M059J (cell line): ENCODE measurements at regions not wholly inside any gene's neighbourhood (a gene's known extent, or its start where the extent isn't known, plus 50 kb on each side); places are given as distances from the start of the nearest gene placed in this dataset.
"Not testable (repeated sequence)": the region's sequence is repeated elsewhere in the genome, so short reads cannot be mapped to it uniquely, and the experiment has no call there.

Source experiments
- DNase-seq: peaks from one replicate; pipeline ENCODE4 v3.0.0-alpha.2; 2012; ENCODE audit warnings: low read depth

DNA sequence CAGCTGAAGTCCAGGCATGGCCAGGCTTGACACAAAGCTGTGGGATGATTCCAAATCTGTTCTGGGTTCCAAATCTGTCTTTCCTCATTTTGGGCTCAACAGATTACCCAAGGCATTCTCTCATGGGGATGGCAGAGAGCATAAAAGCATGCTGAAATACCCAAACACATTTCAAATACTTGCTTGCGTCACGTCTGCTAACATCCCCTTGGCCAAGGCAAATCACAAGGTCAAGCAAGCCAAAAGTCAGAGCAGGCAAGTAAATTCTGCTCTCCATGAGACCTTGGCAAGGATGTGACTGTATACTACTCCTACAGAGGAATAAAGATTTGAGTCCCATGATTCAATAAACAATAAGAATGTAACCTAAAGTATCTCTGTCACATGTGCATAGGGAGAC is 306.7 kb downstream of the EPB41L4A start:
- DNase-seq, result no peak

DNA sequence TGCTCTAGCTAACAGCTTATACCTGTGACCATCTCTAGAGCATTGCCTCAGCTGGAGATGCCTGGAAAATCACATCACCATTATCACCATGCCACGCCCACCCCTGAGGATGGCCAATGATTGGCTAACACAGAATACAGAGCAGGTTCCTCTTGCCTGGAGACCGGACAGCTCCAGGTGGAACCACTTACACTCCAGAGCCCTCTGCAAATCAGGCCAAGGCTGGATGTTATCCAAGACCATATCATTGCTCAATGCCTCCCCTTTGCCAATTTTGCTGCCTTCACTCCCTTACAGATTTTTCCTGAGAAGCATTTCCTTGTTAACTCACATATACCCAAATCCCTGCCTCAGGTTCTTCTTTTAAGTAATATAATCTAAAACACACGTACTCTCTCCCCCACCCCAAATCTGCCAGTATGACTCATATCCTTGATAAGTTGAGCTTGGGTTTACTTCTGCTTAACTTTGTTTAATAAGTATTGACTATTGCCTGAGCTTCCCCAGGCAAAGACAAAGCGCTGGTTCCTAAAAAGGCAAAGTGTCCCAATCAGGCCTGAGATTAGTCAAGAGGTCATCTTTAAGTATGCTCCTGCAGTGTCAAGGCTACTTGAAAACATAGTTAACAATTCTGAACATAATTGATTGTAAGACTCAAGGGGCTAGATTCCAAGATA is 309.6 kb downstream of the EPB41L4A start:
- peak; percentile 54 for DNase-seq

DNA sequence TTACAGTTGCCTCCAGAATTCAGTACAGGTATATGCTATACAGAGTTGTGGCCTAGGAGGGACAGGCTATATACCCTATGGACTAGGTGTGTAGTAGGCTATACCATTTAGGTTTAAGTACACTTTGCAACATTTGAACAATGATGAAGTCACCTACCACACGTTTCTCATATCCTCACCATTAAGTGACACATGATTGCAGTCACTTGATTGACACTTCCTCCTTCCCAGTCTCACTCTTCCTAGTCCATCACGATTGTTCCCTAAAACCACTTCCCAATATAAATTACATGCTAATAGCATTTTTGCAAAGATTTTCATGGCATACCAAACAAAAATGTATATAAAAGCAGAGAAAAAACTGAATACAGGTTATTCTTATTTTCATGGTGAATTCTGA is 312.2 kb downstream of the EPB41L4A start:
- no peak for DNase-seq

DNA sequence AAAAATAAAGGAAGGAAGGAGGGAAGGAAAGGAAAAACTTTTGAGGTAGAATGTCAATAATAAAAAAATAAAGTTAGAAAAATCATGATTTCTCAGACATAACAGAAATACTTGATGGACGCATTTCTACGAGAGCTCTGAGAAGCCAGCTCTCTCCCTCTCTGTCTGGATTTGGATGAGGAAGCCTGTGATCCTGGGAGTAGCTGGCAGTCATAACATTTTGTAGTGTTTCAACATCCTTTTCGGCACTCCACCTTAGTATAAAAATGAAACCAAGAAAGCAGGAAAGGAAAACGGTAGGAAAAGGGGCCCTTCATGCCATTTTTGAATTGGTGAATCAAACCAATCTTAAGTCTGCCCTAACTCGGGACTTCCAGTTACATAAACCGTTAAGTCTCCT is 321.3 kb downstream of the EPB41L4A start:
- DNase-seq, result peak; percentile 31

DNA sequence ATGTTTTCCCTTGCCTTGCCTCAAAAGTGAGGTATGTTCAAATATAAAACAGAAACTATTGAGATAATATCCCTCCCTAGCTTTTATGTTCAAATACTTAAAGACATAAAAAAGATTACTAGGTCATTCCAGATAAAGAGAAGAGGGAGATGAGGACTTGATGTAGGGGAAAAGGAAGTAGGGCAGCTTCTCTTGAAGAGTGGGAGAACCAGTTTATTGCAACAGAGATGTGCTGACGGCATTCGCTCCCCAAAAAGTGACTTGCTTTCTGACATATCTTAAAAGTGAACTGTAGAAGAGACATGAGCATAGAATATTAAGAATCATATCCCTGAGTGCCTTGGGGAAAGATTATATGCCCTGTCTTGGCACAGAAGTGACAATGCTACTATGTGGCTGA is 330.2 kb upstream of the NREP start:
- no peak for DNase-seq

DNA sequence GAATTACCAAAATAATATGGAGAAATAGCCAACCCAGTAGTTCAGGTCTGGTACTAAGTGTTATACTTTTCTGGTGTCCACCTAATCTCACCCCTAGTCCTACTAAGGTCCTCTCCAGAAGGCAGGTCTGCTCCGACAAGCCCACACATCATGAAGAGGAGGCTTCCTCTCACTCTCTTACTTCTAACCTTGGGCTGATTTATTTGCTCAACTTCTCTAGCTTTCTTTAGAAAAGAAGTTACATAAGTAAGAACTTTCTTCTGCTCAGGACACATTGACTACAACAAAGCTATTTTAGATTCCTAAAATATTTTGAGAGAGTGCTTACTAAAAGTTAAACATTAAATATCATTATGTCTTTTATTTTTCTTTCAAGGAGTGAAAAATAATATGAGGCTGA is 329.7 kb upstream of the NREP start:
- DNase-seq, result no peak

DNA sequence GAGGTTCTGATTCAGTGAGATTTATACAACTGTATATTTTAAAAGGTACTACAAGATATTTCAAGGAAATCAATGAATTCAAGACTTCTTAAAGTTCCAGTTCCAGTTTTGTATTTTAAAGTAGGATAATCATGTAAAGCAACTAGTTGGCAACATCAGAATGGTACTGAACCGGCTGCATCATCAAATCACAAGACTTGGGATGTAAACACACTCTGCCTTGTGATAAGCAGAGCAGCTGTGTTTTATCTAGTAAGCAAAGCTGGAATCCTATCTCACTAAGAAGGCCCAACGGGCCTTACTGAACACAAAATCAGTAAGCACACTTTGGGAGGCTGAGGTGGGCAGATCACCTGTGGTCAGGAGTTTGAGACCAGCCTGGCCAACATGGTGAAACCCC is 327.2 kb upstream of the NREP start:
- DNase-seq, result no peak

DNA sequence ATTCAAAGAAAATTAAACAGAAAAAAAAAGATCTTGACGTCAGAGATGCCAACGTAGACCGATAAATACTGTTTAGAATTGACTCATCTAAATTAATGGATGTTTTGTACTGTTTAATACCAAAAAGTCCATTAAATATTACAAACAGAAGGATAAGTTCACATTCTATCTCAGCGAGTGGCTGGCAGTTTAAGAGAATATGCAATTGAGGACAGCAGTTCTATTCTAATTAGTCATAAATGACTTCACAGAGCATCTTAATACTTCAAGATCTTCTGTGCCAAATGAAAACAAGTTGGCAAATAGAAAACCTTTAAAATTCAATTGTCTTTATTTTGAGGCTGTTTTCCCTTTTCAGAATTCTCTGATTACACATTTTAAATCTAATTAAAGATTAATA is 326.6 kb upstream of the NREP start:
- no peak for DNase-seq

DNA sequence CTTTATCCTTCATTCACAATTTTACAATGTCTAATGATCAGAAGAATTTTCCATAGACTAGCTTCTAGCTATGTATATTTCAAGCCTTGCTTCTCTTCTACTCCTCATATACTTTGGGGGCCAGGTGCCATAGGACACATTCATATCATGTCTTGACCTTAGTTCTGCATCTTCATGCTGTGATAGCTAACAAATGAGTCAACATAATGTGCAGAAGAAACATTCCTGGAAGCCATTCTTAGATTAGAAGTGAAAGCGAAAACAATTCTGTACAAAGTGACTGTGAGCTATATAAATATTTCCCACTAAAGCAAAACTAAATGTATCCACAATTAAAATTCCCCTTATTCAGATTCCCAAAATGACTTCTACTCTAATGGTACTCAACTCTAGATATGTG is 320.2 kb upstream of the NREP start:
- peak; percentile 36 for DNase-seq

DNA sequence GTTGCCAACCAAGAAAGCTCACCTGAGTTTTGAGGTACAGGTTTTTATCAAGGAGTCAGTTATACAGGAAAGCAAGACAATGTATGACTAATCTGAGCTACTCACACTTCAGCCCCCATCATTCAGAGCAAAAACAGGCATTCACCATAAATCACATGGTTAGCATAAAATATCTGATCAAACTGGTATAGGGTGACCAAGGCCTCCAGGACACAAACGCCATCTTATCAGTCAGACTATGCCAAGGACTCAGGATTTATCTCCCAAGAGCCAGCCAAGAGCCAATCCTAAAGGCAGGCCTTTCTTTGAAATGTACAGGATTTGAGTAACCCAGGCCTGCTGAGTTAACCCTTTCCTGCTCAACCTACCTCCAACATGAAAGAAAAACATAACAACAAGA is 313.0 kb upstream of the NREP start:
- DNase-seq, result no peak

DNA sequence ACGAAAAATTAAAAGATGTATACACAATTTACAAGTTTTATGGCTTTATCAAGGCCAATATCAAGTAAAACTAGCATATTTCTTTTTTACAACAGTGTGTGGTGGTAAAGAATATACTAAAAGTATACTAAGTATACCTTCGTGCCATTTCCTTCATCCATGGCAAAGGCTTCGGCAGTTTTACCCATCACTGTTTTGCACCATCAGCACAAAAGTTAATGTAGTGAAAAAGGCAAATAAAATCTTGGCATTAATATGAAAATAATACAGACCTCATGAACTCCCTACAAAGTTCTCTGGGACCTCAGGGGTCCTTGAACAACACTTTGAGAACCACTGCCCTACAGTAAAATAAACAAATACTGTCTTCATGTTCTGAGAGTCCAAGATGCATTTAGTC is 312.3 kb upstream of the NREP start:
- DNase-seq, result no peak

DNA sequence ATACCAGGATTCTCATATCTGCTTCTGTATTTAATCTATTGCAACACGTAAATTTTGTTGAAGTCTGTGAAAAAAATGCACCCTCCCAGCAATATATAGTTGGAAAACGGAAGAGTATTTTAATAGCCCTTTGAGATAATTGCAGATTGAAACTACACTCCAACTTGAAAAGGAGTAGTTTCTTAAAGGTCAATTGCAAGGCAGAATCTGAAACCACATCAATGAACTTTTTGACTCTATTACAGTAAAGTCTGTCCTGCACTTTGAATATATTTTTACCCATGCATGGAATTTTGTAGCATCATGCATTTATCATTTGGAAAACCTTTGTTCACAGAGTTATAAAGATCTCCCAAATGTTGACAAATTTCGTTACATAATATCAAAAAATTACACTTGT is 311.6 kb upstream of the NREP start:
- no peak for DNase-seq

DNA sequence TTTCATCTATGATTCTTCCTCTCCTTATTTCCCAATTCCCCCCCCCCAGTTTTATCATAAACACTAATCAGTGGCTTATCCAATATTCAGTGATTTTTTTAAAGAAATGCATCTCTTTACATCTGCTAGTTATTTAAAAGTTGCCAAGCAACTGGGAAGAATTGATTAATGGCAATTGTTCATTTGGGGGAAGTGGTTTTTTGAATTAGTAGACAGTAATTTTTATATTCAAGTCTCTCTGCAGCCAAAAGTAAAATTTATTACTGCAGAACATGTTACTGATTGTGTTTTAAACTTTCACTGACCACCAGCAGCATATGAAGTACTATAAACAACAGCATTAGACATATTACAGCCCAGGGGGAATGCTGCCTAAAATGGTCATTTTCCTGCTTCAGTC is 308.8 kb upstream of the NREP start:
- DNase-seq, result no peak

DNA sequence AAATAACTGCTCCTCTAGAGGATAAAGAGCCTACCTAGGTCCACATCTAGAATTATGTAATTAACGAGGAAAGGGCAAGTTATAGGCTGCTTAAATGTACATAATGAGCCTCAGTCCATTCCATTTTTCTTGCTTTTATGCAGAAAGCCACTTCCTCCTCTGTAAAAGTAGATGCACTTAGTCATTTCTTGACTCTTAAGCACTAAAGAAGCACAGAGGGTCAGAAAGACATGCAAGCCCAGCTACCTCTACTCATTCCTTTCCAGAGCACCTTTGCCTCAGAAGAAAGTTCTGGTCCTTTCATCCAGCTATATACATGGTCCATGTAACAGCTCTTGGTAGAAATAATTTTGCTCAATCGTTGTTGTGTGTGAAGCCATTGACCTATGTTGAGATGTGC is 308.0 kb upstream of the NREP start:
- no peak for DNase-seq

DNA sequence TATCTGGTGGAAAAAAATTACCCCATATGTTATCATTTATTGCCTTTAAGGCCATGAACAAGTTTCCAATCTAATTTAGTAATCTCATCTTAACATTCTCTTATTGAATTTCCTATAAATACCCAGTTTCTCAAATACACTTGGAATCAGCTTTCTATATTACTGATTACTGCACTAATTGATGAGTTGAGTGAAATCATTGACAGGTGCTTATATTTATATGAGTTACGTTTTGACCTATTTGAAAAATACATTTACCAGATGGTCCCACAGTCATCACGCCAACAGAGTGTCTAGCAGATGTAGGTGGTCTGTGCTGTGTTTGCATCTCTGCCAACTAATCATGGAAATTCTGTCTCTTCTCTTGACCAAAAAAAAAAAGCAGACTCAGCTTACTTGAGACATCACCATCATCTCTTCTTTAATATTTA is 307.3 kb upstream of the NREP start:
- no peak for DNase-seq

DNA sequence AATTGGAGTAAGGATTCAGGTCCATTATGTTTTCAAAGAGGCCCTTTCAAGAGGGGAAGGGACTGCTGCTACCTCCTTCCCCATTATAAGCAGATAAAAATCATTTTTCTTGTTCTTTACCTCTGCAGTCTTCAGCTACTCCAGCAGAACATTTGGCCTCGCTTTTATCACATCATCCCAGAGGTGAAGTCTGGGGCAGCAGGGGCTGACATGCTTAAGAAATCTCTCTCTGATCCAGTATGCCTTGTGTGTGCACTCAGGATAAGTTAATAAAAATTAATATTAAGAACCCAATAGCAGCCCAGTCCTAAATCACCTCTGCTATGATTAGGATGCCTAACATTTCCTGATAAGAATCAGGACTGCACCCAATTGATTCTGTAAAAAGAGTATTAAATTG is 306.9 kb upstream of the NREP start:
- no peak for DNase-seq

DNA sequence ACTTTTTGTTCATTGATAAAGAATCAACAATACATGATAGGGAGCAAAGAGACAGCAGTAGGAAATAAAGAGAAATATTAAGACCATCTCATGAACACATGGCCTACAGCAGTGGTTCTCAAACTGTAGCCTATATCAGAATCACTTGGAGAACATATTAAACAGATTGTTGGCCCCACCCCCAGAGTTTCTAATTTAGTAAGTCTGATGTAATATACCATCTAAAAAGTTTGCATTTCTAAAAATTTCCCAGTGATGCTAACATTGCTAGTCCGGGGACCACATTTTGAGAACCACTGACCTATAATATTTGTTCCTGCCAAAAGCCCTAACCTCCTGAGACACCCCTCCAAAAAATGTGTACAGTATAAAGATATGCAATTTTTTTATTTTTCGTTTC is 306.2 kb upstream of the NREP start:
- DNase-seq, result no peak

DNA sequence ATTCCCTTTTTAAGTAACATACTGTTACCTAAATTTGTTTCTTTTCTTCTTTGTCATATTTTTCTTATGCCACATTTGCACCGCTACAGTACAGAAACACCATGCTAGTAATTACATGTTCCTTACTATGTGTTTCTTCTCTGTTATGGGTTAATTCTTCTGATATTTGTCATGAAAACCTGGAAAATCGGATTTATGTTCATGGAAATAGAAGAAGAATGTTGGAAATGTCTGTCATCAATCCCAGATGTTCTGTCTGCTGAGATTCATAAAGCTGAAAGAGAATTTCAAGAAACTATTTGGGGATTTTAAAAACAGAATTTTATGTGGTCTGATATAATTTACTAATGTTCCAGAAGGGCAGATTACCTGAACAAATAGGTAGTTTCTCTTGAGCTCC is 305.2 kb upstream of the NREP start:
- no peak for DNase-seq

DNA sequence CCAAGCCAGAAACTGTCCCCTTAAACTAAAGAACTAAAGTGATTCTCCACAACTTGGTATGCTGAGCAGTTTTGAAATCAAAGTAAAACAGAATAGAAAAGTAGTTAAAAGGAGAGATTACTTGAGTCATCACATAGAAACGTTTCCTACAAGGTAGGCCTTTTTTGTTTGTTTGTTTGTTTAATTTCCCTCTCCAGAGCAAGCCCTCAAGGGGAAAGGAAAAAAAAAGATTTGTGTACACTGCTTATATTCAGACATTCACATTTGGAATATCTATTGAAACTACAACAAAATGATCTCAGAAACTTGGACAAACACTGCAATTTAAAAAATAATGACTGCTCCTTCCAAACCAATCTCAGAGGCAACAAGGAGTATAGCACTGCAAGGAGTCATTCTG is 304.7 kb upstream of the NREP start:
- peak; percentile 36 for DNase-seq

DNA sequence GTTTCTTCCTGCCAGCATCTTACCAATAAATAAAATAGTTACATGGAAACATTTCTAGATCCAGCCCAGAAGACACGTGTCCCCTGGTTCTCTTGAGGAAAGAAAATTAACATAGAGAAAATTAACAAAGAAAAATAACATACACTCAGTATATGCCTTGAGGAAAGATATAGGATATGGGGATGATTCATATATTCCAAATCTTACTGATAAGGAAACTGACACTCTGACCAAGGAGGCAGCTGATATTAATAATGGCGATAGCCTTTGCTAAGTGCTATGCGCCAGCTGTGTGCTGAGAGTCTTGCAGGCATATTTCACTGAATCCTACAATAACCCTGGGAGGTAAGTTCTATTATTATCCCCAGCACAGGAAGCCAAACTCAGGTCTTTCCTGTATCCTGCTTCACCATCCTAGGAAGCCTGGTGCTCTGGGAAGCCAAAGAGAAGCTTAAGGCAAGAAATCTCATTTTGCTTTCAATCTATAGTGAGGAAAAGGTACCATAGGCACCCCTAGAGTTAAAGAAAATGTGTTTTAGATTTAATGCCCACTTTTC is 302.7 kb upstream of the NREP start:
- no peak for DNase-seq

DNA sequence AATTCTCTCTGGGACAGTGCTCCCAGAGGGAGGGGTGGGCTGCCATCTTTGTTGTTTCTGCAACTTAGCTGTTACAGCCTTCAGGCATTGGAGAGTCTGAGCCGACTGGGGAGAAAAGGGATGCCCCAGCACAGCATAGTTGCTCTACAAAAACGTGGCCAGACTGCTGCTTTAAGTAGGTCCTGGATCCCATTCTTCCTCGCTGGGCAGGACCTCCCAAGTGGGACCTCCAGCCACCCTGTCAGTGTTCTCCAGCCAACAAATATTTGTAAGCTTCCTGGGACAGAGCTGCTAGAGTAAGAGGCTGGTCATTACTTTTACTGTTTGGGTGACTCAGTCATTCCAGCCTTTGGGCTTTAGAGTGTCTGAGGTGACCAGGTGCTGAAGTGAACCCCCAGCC is 292.7 kb upstream of the NREP start:
- peak; percentile 40 for DNase-seq

DNA sequence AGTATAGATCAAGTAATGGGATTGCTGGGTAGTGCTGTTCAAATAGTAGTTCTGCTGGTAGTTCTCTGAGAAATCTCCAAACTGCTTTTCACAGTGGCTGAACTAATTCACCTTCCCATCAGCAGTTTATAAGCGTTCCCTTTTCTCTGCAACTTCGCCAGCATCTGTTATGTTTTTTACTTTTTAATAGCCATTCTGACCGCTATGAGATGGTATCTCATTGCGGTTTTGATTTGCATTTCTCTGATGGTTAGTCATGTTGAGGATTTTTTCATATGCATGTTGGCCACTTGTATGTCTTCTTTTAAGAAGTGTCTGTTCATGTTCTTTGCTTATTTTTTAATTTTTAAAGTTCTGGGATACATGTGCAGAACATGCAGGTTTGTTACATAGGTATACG is 279.2 kb upstream of the NREP start:
- DNase-seq, result peak; percentile 89

DNA sequence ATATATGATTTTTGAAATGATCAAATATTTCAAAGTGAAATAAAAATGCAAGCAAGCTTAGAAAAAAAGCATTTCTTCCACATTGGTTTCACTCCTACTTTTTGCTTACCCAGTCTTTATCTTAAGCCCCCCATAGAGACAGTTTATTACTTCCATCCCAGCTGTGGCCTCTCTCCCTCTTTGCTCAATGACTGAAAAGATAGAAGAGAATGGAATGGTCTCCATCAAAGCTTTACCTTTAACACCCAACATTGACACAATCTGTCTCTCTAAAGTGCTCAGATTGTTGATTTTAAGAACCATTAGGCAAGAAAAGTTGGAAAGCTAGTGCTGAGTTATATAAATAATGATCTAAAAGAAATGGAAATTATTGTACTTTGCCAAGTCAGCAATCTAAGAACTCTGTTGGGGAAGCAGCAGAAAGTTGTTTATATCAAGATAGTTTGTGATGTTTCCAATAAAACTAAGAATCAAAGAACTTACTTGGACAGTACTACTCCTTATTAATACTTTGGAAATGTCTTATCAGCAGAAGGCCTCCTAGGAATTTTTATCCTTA is 277.5 kb upstream of the NREP start:
- no peak for DNase-seq

DNA sequence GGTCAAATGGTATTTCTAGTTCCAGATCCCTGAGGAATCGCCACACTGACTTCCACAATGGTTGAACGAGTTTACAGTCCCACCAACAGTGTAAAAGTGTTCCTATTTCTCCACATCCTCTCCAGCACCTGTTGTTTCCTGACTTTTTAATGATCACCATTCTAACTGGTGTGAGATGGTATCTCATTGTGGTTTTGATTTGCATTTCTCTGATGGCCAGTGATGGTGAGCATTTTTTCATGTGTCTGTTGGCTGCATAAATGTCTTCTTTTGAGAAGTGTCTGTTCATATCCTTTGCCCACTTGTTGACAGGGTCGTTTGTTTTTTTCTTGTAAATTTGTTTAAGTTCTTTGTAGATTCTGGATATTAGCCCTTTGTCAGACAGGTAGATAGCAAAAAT is 269.9 kb upstream of the NREP start:
- DNase-seq, result not testable (repeated sequence)
